ENCODE measurements at regions not wholly inside any gene's neighbourhood (a gene's known extent, or its start where the extent isn't known, plus 50 kb on each side); places are given as distances from the start of the nearest gene placed in this dataset.

DNA sequence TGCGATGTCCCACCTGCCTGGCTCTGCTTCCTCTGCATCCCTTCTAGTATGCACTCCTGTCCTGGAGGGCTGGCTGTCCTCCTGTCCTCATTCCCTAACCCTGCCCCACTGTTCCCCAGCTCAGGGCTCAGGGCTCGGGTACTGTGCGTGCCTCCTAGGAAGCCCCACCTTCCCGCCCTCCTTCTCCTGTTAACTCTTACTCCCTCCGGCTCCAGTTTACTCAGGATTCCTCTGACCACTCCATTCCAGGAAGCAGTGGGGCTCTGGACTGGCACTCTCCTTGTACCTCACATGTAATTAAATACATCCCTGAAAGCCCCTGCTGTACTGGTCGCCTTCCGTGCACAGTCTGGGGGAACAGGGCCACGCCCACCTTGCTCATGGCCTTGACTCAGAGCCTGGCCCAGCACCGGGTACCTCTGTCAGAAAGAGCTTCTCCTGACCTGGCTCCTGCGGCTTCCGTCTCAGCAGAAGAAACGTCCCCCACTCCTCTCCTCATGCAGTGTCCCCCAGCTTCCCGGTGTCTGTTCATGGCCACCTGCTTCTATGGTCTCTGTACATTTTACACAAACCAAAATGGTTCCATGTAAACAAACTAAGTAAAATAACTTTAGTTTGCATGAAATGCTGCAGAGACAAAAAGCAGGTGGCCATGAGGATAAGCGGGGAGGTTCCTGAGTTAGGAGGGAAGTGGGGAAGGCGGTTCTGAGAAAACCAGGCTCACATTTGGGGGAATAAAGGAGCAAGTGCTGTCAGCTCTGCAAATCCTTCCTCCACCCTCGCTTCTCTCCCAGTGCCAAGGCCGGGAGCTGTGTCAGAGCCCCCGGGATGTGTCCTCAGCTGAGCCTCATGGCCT lies 445.9 kb downstream of the BRD1 start:
- no peak for TF ChIP-seq EP300 (IDR thresholded peaks at IDR 0.05)
- TF ChIP-seq, protein P1, sequence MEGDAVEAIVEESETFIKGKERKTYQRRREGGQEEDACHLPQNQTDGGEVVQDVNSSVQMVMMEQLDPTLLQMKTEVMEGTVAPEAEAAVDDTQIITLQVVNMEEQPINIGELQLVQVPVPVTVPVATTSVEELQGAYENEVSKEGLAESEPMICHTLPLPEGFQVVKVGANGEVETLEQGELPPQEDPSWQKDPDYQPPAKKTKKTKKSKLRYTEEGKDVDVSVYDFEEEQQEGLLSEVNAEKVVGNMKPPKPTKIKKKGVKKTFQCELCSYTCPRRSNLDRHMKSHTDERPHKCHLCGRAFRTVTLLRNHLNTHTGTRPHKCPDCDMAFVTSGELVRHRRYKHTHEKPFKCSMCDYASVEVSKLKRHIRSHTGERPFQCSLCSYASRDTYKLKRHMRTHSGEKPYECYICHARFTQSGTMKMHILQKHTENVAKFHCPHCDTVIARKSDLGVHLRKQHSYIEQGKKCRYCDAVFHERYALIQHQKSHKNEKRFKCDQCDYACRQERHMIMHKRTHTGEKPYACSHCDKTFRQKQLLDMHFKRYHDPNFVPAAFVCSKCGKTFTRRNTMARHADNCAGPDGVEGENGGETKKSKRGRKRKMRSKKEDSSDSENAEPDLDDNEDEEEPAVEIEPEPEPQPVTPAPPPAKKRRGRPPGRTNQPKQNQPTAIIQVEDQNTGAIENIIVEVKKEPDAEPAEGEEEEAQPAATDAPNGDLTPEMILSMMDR (IDR thresholded peaks at IDR 0.05), result no peak
